ENCODE measurements at regions not wholly inside any gene's neighbourhood (a gene's known extent, or its start where the extent isn't known, plus 50 kb on each side); places are given as distances from the start of the nearest gene placed in this dataset.

GRCh38 chr13:97110936-97111335 lies 111.2 kb upstream of the MBNL2 start:
- 91 to 96% methylated on average over 6 of the region's 6 CpGs for WGBS, 2 experiments (ENCODE audit: low coverage in 1 of 2, low lambda C conversion rate in 2 of 2, missing lambda C conversion rate in 2 of 2)
- no peaks in the 10 kb centered on the region for H3K36me3 ChIP-seq (ENCODE audit: low read depth)
- H3K27me3 ChIP-seq (replicated peaks; ENCODE audit: insufficient read depth), result no peaks in the 10 kb centered on the region
- no peak overlapping the region for H2AFZ ChIP-seq
- no peaks in the 10 kb centered on the region for H4K20me1 ChIP-seq (ENCODE audit: insufficient read depth)
- no peak overlapping the region for H3K27ac ChIP-seq
- peaks cover 16% of the 10 kb centered on the region; the same call in 1 of the 2 replicates for H3F3A ChIP-seq (ENCODE audit: insufficient read depth)
- H3K9me2 ChIP-seq (ENCODE audit: insufficient read depth), result no peaks in the 10 kb centered on the region
- no peaks in the 10 kb centered on the region for H3K9me3 ChIP-seq (ENCODE audit: low read depth)
- in situ Hi-C loops (cut with MboI), result loop anchor here (10.0 kb wide), 1 partner anchor 94 kb away; no protein-coding TSS in a partner anchor
- DNase-seq, result no peak
- H3K4me2 ChIP-seq (ENCODE audit: unreplicated experiment), result no peak overlapping the region
- H3K9ac ChIP-seq, result no peak overlapping the region
- TF ChIP-seq EZH2 (IDR thresholded peaks at IDR 0.05; ENCODE audit: insufficient read depth, poor library complexity, severe bottlenecking) (no peak), EZH2phosphoT487 (IDR thresholded peaks at IDR 0.05; ENCODE audit: insufficient read depth, low read depth) (no peak)
- peaks cover 10% of the 10 kb centered on the region; the same call in 1 of the 2 replicates for H3K4me1 ChIP-seq (ENCODE audit: insufficient read depth)
- no peak overlapping the region for H3K4me3 ChIP-seq
- no peaks in the 10 kb centered on the region for H3K79me2 ChIP-seq (ENCODE audit: insufficient read depth)

- Histone ChIP-seq H3K36me3 (ENCODE audit: low read depth) (no peaks in the 10 kb centered on the region), H3K27me3 (replicated peaks; ENCODE audit: insufficient read depth) (no peaks in the 10 kb centered on the region), H3K9ac (no peak overlapping the region), H2AFZ (no peak overlapping the region), H4K20me1 (ENCODE audit: insufficient read depth) (no peaks in the 10 kb centered on the region), H3K4me2 (ENCODE audit: unreplicated experiment) (no peak overlapping the region), H3K9me3 (ENCODE audit: low read depth) (no peaks in the 10 kb centered on the region), H3F3A (ENCODE audit: insufficient read depth) (peaks cover 16% of the 10 kb centered on the region; the same call in 1 of the 2 replicates), H3K27ac (no peak overlapping the region), H3K4me3 (no peak overlapping the region), H3K9me2 (ENCODE audit: insufficient read depth) (no peaks in the 10 kb centered on the region), H3K4me1 (ENCODE audit: insufficient read depth) (peaks cover 15% of the 10 kb centered on the region; the same call in 1 of the 2 replicates), H3K79me2 (ENCODE audit: insufficient read depth) (no peaks in the 10 kb centered on the region)
- TF ChIP-seq EZH2phosphoT487 (IDR thresholded peaks at IDR 0.05; ENCODE audit: insufficient read depth, low read depth) (no peak), EZH2 (IDR thresholded peaks at IDR 0.05; ENCODE audit: insufficient read depth, poor library complexity, severe bottlenecking) (no peak)
- in situ Hi-C loops (cut with MboI), result loop anchor here (10.0 kb wide), 1 partner anchor 93 kb away; no protein-coding TSS in a partner anchor
- no peak for DNase-seq
- 96 to 97% methylated on average over 7 of the region's 7 CpGs for WGBS, 2 experiments (ENCODE audit: low coverage in 1 of 2, low lambda C conversion rate in 2 of 2, missing lambda C conversion rate in 2 of 2)
These were observed 110.4 kb upstream of the MBNL2 start for GRCh38 chr13:97111756-97112155.

- Histone ChIP-seq H3K4me3 (no peak overlapping the region), H3K9me2 (ENCODE audit: insufficient read depth) (no peaks in the 10 kb centered on the region), H3K27me3 (replicated peaks; ENCODE audit: insufficient read depth) (no peaks in the 10 kb centered on the region), H3K9me3 (ENCODE audit: low read depth) (no peaks in the 10 kb centered on the region), H3K79me2 (ENCODE audit: insufficient read depth) (no peaks in the 10 kb centered on the region), H3F3A (ENCODE audit: insufficient read depth) (peaks cover 16% of the 10 kb centered on the region; the same call in 1 of the 2 replicates), H3K9ac (no peak overlapping the region), H2AFZ (no peak overlapping the region), H3K4me2 (ENCODE audit: unreplicated experiment) (no peak overlapping the region), H3K36me3 (ENCODE audit: low read depth) (no peaks in the 10 kb centered on the region), H3K4me1 (ENCODE audit: insufficient read depth) (peaks cover 17% of the 10 kb centered on the region; the same call in 1 of the 2 replicates), H4K20me1 (ENCODE audit: insufficient read depth) (no peaks in the 10 kb centered on the region), H3K27ac (no peak overlapping the region)
- in situ Hi-C loops (cut with MboI), result loop anchor here (10.0 kb wide), 1 partner anchor 92 kb away; no protein-coding TSS in a partner anchor
- TF ChIP-seq EZH2 (IDR thresholded peaks at IDR 0.05; ENCODE audit: insufficient read depth, poor library complexity, severe bottlenecking), result no peak
- TF ChIP-seq EZH2phosphoT487 (IDR thresholded peaks at IDR 0.05; ENCODE audit: insufficient read depth, low read depth), result no peak
- WGBS, 2 experiments (ENCODE audit: low coverage in 1 of 2, low lambda C conversion rate in 2 of 2, missing lambda C conversion rate in 2 of 2), result 83 to 86% methylated on average over 12 of the region's 12 CpGs
- DNase-seq, result no peak
These were observed 109.5 kb upstream of the MBNL2 start for GRCh38 chr13:97112446-97113152.

- Histone ChIP-seq H3F3A (ENCODE audit: insufficient read depth) (peaks cover 12% of the 10 kb centered on the region; the same call in 1 of the 2 replicates), H3K4me1 (ENCODE audit: insufficient read depth) (peaks cover 17% of the 10 kb centered on the region; the same call in 1 of the 2 replicates), H4K20me1 (ENCODE audit: insufficient read depth) (no peaks in the 10 kb centered on the region), H3K9ac (no peak overlapping the region), H3K36me3 (ENCODE audit: low read depth) (no peaks in the 10 kb centered on the region), H3K4me2 (ENCODE audit: unreplicated experiment) (no peak overlapping the region), H3K9me2 (ENCODE audit: insufficient read depth) (no peaks in the 10 kb centered on the region), H3K27me3 (replicated peaks; ENCODE audit: insufficient read depth) (no peaks in the 10 kb centered on the region), H3K79me2 (ENCODE audit: insufficient read depth) (no peaks in the 10 kb centered on the region), H2AFZ (no peak overlapping the region), H3K27ac (no peak overlapping the region), H3K4me3 (no peak overlapping the region), H3K9me3 (ENCODE audit: low read depth) (no peaks in the 10 kb centered on the region)
- in situ Hi-C loops (cut with MboI), result loop anchor here (10.0 kb wide), 1 partner anchor 91 kb away; no protein-coding TSS in a partner anchor
- no peak for TF ChIP-seq EZH2 (IDR thresholded peaks at IDR 0.05; ENCODE audit: insufficient read depth, poor library complexity, severe bottlenecking)
- WGBS, 2 experiments (ENCODE audit: low coverage in 1 of 2, low lambda C conversion rate in 2 of 2, missing lambda C conversion rate in 2 of 2), result 83 to 88% methylated on average over 7 of the region's 7 CpGs
- DNase-seq, result no peak
These were observed 108.7 kb upstream of the MBNL2 start for GRCh38 chr13:97113231-97114001.

All from GM23248 (cell line).